GM21367 (cell line): ENCODE measurements at regions not wholly inside any gene's neighbourhood (a gene's known extent, or its start where the extent isn't known, plus 50 kb on each side); places are given as distances from the start of the nearest gene placed in this dataset.
"Not testable (repeated sequence)": the region's sequence is repeated elsewhere in the genome, so short reads cannot be mapped to it uniquely, and the experiment has no call there.

Source experiments
- ATAC-seq: cut with Tn5 transposase; IDR thresholded peaks from one replicate; pipeline ENCODE4 v1.9.1; 2021; ENCODE audit not compliant: unreplicated experiment

GRCh38 chr5:135143682-135144081 is 109.7 kb upstream of the PITX1 start:
- ATAC-seq: not testable (repeated sequence)

- no peak for ATAC-seq
These were observed 107.6 kb upstream of the PITX1 start for GRCh38 chr5:135141303-135142268.

GRCh38 chr5:135140446-135141204 is 106.6 kb upstream of the PITX1 start:
- no peak for ATAC-seq

GRCh38 chr5:135139381-135140134 is 105.5 kb upstream of the PITX1 start:
- ATAC-seq: no peak

- ATAC-seq: no peak
These were observed 104.3 kb upstream of the PITX1 start for GRCh38 chr5:135138116-135138850.

GRCh38 chr5:135137146-135137915 is 103.3 kb upstream of the PITX1 start:
- ATAC-seq: no peak

- no peak for ATAC-seq
These were observed 102.5 kb upstream of the PITX1 start for GRCh38 chr5:135136546-135136945.

GRCh38 chr5:135135530-135136226 is 101.7 kb upstream of the PITX1 start:
- ATAC-seq: no peak

GRCh38 chr5:135134691-135135381 is 100.8 kb upstream of the PITX1 start:
- no peak for ATAC-seq

GRCh38 chr5:135133698-135134515 is 99.9 kb upstream of the PITX1 start:
- ATAC-seq: no peak

GRCh38 chr5:135133181-135133580 is 99.2 kb upstream of the PITX1 start:
- ATAC-seq: no peak

- no peak for ATAC-seq
These were observed 98.0 kb upstream of the PITX1 start for GRCh38 chr5:135131801-135132680.

- no peak for ATAC-seq
These were observed 96.5 kb upstream of the PITX1 start for GRCh38 chr5:135130261-135131215.

GRCh38 chr5:135129307-135129706 is 95.3 kb upstream of the PITX1 start:
- ATAC-seq: no peak

- ATAC-seq: no peak
These were observed 94.3 kb upstream of the PITX1 start for GRCh38 chr5:135128361-135128760.
